DOHH2 (cell line): ENCODE measurements at regions not wholly inside any gene's neighbourhood (a gene's known extent, or its start where the extent isn't known, plus 50 kb on each side); places are given as distances from the start of the nearest gene placed in this dataset.

ENCODE experiments used
- CTCF ChIP-seq: fragments of 200-600 bp; sonication (generic); IDR thresholded peaks from one replicate; pipeline ENCODE4 v1.5.1; 2014; ENCODE audit warnings: antibody characterized with exemption, mild to moderate bottlenecking, low read depth, low read length; ENCODE audit not compliant: poor library complexity, severe bottlenecking
- EZH2phosphoT487 ChIP-seq: fragments of 200-600 bp; sonication (generic); IDR thresholded peaks from 2 replicates; pipeline ENCODE4 v1.6.1; 2017; ENCODE audit warnings: borderline replicate concordance, mild to moderate bottlenecking, antibody characterized with exemption, low read length, moderate library complexity, mixed read lengths

- no peak for TF ChIP-seq CTCF
- no peak for TF ChIP-seq EZH2phosphoT487
Observed at GRCh38 chr9:11749396-11749795, 943.8 kb upstream of the TYRP1 start.
